ENCODE measurements at regions not wholly inside any gene's neighbourhood (a gene's known extent, or its start where the extent isn't known, plus 50 kb on each side); places are given as distances from the start of the nearest gene placed in this dataset.
"Not testable (repeated sequence)": the region's sequence is repeated elsewhere in the genome, so short reads cannot be mapped to it uniquely, and the experiment has no call there.

GRCh38 chr4:179353786-179354185 lies 1911.5 kb upstream of the AGA start:
- DNase-seq: no peak

- DNase-seq: no peak
Measured at GRCh38 chr4:179361978-179362486, 1919.8 kb upstream of the AGA start.

- DNase-seq: not testable (repeated sequence)
Measured at GRCh38 chr4:179365932-179366331, 1923.7 kb upstream of the AGA start.

GRCh38 chr4:179372242-179372641 lies 1930.0 kb upstream of the AGA start:
- no peak for DNase-seq

GRCh38 chr4:179372746-179373145 lies 1930.5 kb upstream of the AGA start:
- no peak for DNase-seq

- DNase-seq: not testable (repeated sequence)
Measured at GRCh38 chr4:179378847-179379246, 1936.6 kb upstream of the AGA start.

- DNase-seq: no peak
Measured at GRCh38 chr4:179392787-179393186, 1950.5 kb upstream of the AGA start.

GRCh38 chr4:179398414-179398813 lies 1956.2 kb upstream of the AGA start:
- no peak for DNase-seq

GRCh38 chr4:179399054-179399782 lies 1957.0 kb upstream of the AGA start:
- DNase-seq: no peak

GRCh38 chr4:179415037-179415846 lies 1973.0 kb upstream of the AGA start:
- no peak for DNase-seq

GRCh38 chr4:179415847-179416223 lies 1973.6 kb upstream of the AGA start:
- peak; percentile 6 for DNase-seq

GRCh38 chr4:179417357-179417756 lies 1975.1 kb upstream of the AGA start:
- DNase-seq: no peak

GRCh38 chr4:179437962-179438361 lies 1995.7 kb upstream of the AGA start:
- DNase-seq: no peak

GRCh38 chr4:179441596-179441995 lies 1999.4 kb upstream of the AGA start:
- DNase-seq: no peak

GRCh38 chr4:179447308-179447707 lies 2005.1 kb upstream of the AGA start:
- no peak for DNase-seq

- no peak for DNase-seq
Measured at GRCh38 chr4:179465131-179465797, 2023.0 kb upstream of the AGA start.

GRCh38 chr4:179467878-179468277 lies 2025.6 kb upstream of the AGA start:
- DNase-seq: no peak

- no peak for DNase-seq
Measured at GRCh38 chr4:179472164-179472563, 2029.9 kb upstream of the AGA start.

- DNase-seq: no peak
Measured at GRCh38 chr4:179478608-179479007, 2036.4 kb upstream of the AGA start.

- no peak for DNase-seq
Measured at GRCh38 chr4:179485781-179486180, 2043.5 kb upstream of the AGA start.

- DNase-seq: no peak
Measured at GRCh38 chr4:179486570-179487335, 2044.5 kb upstream of the AGA start.

- no peak for DNase-seq
Measured at GRCh38 chr4:179492260-179493080, 2050.2 kb upstream of the AGA start.
